ENCODE measurements at regions not wholly inside any gene's neighbourhood (a gene's known extent, or its start where the extent isn't known, plus 50 kb on each side); places are given as distances from the start of the nearest gene placed in this dataset.
A peak's percentile ranks its signal among the peaks of the same experiment; 100 is the strongest.

- DNase-seq (ENCODE audit: low read depth): no peak
- no peak overlapping the region for H3K4me3 ChIP-seq (ENCODE audit: low read length)
- TF ChIP-seq, protein P1, sequence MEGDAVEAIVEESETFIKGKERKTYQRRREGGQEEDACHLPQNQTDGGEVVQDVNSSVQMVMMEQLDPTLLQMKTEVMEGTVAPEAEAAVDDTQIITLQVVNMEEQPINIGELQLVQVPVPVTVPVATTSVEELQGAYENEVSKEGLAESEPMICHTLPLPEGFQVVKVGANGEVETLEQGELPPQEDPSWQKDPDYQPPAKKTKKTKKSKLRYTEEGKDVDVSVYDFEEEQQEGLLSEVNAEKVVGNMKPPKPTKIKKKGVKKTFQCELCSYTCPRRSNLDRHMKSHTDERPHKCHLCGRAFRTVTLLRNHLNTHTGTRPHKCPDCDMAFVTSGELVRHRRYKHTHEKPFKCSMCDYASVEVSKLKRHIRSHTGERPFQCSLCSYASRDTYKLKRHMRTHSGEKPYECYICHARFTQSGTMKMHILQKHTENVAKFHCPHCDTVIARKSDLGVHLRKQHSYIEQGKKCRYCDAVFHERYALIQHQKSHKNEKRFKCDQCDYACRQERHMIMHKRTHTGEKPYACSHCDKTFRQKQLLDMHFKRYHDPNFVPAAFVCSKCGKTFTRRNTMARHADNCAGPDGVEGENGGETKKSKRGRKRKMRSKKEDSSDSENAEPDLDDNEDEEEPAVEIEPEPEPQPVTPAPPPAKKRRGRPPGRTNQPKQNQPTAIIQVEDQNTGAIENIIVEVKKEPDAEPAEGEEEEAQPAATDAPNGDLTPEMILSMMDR (conservative IDR thresholded peaks at IDR 0.05; ENCODE audit: low read length): no peak
Observed at GRCh38 chr12:97960225-97960624, 497.6 kb downstream of the RMST start.

DNA sequence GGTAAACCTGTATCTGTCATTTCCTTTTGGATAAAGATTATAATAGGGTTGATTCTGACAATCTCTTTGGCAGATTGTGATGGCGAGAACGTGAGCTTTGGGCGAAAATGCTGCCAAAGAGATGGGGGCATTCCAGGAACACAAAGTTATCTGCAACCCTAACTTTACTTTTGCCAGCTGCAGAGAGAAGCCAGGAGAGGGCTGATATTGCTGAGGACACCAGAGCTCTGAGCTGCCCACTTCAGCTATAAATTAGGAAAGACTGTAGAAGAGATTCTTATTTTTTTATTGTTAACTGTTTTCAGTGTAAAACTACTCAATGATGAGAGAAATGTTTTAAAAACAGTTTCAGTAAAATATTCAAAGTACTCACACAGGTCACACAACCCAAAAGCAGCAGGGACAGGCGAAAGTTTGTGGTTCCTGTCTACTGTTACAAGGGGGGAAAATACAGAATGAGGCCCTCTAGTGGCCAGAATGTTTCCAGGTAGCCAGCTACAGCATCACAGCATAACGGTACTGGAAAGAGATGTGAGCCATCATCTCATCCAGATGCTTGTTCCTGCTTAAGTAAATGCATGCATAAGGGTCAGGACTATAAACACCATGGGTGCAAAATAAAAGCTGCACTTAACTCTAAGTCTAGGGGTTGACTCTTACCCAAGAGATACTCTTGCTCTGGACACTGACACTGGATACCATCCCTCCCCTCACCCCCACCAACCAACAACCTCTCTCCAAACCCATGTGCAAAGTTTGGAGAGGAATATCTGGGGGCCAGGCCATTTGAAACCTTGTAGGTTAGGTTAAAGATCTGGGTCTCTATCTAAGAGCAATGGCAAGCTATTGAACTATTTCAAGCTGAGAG, 498.4 kb downstream of the RMST start:
- DNase-seq (ENCODE audit: low read depth): peak; percentile 7
- TF ChIP-seq, protein P1 (conservative IDR thresholded peaks at IDR 0.05; ENCODE audit: low read length): peak; percentile 57
- H3K4me3 ChIP-seq (ENCODE audit: low read length): no peak overlapping the region

DNA sequence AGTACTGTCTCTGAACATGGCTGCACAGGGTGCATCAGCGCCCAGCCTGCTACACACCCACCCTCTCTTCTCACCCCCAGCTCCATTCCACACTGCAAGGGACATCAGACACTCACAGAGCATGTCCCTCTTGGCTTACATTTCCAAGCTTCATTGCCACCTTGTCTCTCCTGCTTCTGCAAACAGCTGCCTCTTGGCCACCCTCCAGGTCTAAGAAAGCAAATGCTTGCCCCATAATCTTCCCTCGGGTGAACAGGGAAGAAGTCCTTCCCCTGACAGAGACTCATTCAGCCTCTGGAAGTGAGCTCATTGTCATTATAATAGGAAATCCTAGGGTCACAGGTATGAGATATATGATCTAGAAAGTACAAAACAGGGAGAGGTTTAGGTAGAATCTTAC, 505.2 kb downstream of the RMST start:
- DNase-seq (ENCODE audit: low read depth): no peak
- TF ChIP-seq, protein P1 (conservative IDR thresholded peaks at IDR 0.05; ENCODE audit: low read length): no peak
- H3K4me3 ChIP-seq (ENCODE audit: low read length): no peak overlapping the region

DNA sequence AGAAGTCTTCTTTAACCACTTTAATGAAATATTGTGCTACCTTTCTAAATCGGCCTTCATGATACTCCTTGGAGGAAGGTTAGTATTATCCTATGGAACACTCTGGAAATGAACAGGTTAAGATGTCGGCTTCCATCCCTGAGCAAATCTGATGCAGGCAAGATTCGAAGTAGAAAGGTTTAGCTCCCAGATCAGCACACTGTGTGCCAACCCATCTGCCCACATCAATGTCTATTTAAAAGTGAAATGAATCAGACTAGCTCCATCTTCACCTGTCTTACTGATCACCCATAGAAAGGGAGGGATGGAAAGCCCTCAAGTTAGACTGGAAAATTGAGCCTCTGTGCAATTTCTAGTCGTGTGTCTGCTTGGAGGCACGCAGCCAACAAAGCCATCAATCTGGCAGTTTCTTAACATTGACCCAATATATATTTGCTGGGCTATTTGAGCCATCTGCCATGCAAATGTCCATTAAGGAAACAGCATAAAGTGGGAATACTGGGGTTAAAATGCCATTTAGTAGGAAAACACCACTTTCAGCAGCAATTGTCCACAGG, 506.1 kb downstream of the RMST start:
- TF ChIP-seq, protein P1 (conservative IDR thresholded peaks at IDR 0.05; ENCODE audit: low read length): no peak
- H3K4me3 ChIP-seq (ENCODE audit: low read length): no peak overlapping the region
- no peak for DNase-seq (ENCODE audit: low read depth)

GRCh38 chr12:97977870-97978405, 515.3 kb downstream of the RMST start:
- no peak for DNase-seq (ENCODE audit: low read depth)
- no peak overlapping the region for H3K4me3 ChIP-seq (ENCODE audit: low read length)
- TF ChIP-seq, protein P1 (conservative IDR thresholded peaks at IDR 0.05; ENCODE audit: low read length): no peak

DNA sequence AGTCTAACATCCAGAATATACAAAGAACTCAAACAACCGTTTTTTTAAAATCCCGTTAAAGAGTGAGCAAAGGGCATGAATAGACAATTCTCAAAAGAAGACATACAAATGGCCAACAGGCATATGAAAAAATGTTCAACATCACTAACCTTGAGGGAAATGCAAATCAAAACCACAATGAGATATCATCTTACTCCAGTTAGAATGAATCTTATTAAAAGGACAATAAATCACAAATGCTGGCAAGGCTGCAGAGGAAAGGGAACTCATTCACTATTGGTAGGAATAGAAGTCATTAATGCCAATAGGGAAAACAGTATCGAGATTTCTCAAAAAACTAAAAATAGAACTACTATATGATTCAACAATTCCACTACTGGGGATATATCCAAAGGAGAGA, 520.1 kb downstream of the RMST start:
- TF ChIP-seq, protein P1 (conservative IDR thresholded peaks at IDR 0.05; ENCODE audit: low read length): no peak
- no peak overlapping the region for H3K4me3 ChIP-seq (ENCODE audit: low read length)
- DNase-seq (ENCODE audit: low read depth): no peak

- TF ChIP-seq, protein P1 (conservative IDR thresholded peaks at IDR 0.05; ENCODE audit: low read length): no peak
- no peak overlapping the region for H3K4me3 ChIP-seq (ENCODE audit: low read length)
- DNase-seq (ENCODE audit: low read depth): no peak
Observed at GRCh38 chr12:97983796-97984195, 521.2 kb downstream of the RMST start.

Data from AG10803 (cell line).